Activated B cell treated with CpG ODN at 0.5 μM for 24 hours (primary cell): ENCODE measurements at regions not wholly inside any gene's neighbourhood (a gene's known extent, or its start where the extent isn't known, plus 50 kb on each side); places are given as distances from the start of the nearest gene placed in this dataset.

ENCODE experiments used
- ATAC-seq: fragments of 200-7000 bp; cut with Tn5 transposase; one replicate; pipeline ENCODE4 v1.10.0; 2021; ENCODE audit warnings: low read depth, mild to moderate bottlenecking, moderate library complexity
- CTCF ChIA-PET: fragments of 350-600 bp; sonication (Branson Sonifier 250); formaldehyde crosslinking; loops from one replicate; lab custom pipeline; 2021; ENCODE audit warnings: antibody characterized with exemption; lab: Charles Lee
- POLR2A ChIA-PET: fragments of 350-600 bp; sonication (Branson Sonifier 250); formaldehyde crosslinking; loops from one replicate; lab custom pipeline; 2021; ENCODE audit warnings: antibody characterized with exemption; lab: Charles Lee
- DNase-seq: peaks from one replicate; pipeline ENCODE4 v3.0.0; 2022
- H3K27ac Mint-ChIP-seq: one replicate; pipeline ENCODE4 v1.8.0; 2020; ENCODE audit warnings: mixed read lengths
- H3K27me3 Mint-ChIP-seq: one replicate; pipeline ENCODE4 v1.8.0; 2021; ENCODE audit warnings: mixed read lengths
- H3K36me3 Mint-ChIP-seq: one replicate; pipeline ENCODE4 v1.8.0; 2021; ENCODE audit warnings: low read depth, mixed read lengths
- H3K4me1 Mint-ChIP-seq: one replicate; pipeline ENCODE4 v1.8.0; 2021; ENCODE audit warnings: mixed read lengths
- H3K4me3 Mint-ChIP-seq: one replicate; pipeline ENCODE4 v1.8.0; 2020; ENCODE audit warnings: mild to moderate bottlenecking, mixed read lengths
- H3K9me3 Mint-ChIP-seq: one replicate; pipeline ENCODE4 v1.8.0; 2020; ENCODE audit warnings: mixed read lengths
- CTCF ChIP-seq: fragments of 200-600 bp; IDR thresholded peaks from one replicate; pipeline ENCODE4 v1.8.0; 2022; ENCODE audit warnings: antibody characterized with exemption, mild to moderate bottlenecking
- intact Hi-C: fragments of 100-400 bp; cut with micrococcal nuclease; formaldehyde crosslinking; loops from one replicate; pipeline ENCODE4 v1.15.1; 2024

GRCh38 chr4:110270492-110271197 is 72.2 kb upstream of the ELOVL6 start:
- no peaks in the 10 kb centered on the region for H3K4me1 Mint-ChIP-seq
- peaks cover 11% of the 10 kb centered on the region for H3K27me3 Mint-ChIP-seq
- no peak for DNase-seq
- H3K4me3 Mint-ChIP-seq = no peak overlapping the region
- POLR2A ChIA-PET = no interaction called here
- no peak for TF ChIP-seq CTCF
- CTCF ChIA-PET = no interaction called here
- H3K36me3 Mint-ChIP-seq = no peaks in the 10 kb centered on the region
- intact Hi-C loops = no loop called here
- H3K9me3 Mint-ChIP-seq = no peaks in the 10 kb centered on the region
- H3K27ac Mint-ChIP-seq = no peak overlapping the region
- no peak for ATAC-seq

- no peak for TF ChIP-seq CTCF
- H3K27ac Mint-ChIP-seq = no peak overlapping the region
- H3K4me3 Mint-ChIP-seq = no peak overlapping the region
- intact Hi-C loops = no loop called here
- POLR2A ChIA-PET = no interaction called here
- no peaks in the 10 kb centered on the region for H3K9me3 Mint-ChIP-seq
- ATAC-seq (no peak), DNase-seq (no peak)
- CTCF ChIA-PET = no interaction called here
- H3K36me3 Mint-ChIP-seq = no peaks in the 10 kb centered on the region
- peaks cover 9% of the 10 kb centered on the region for H3K27me3 Mint-ChIP-seq
- H3K4me1 Mint-ChIP-seq = no peaks in the 10 kb centered on the region
These were observed 70.4 kb upstream of the ELOVL6 start for GRCh38 chr4:110268790-110269189.

GRCh38 chr4:110268352-110268751 is 69.9 kb upstream of the ELOVL6 start:
- Mint-ChIP-seq H3K9me3 (no peaks in the 10 kb centered on the region), H3K4me1 (no peaks in the 10 kb centered on the region), H3K4me3 (no peak overlapping the region), H3K27ac (no peak overlapping the region), H3K27me3 (peaks cover 5% of the 10 kb centered on the region), H3K36me3 (no peaks in the 10 kb centered on the region)
- no peak for ATAC-seq
- no peak for DNase-seq
- intact Hi-C loops = no loop called here
- CTCF ChIA-PET = no interaction called here
- TF ChIP-seq CTCF = no peak
- POLR2A ChIA-PET = no interaction called here

- TF ChIP-seq CTCF = no peak
- H3K36me3 Mint-ChIP-seq = no peaks in the 10 kb centered on the region
- no peak overlapping the region for H3K4me3 Mint-ChIP-seq
- H3K4me1 Mint-ChIP-seq = no peaks in the 10 kb centered on the region
- no peak overlapping the region for H3K27ac Mint-ChIP-seq
- intact Hi-C loops = no loop called here
- ChIA-PET CTCF (no interaction called here), POLR2A (no interaction called here)
- ATAC-seq = no peak
- no peak for DNase-seq
- H3K27me3 Mint-ChIP-seq = peaks cover 4% of the 10 kb centered on the region
- H3K9me3 Mint-ChIP-seq = no peaks in the 10 kb centered on the region
These were observed 67.7 kb upstream of the ELOVL6 start for GRCh38 chr4:110266136-110266535.

- no peak for TF ChIP-seq CTCF
- no peak overlapping the region for H3K4me3 Mint-ChIP-seq
- no peaks in the 10 kb centered on the region for H3K36me3 Mint-ChIP-seq
- ATAC-seq = no peak
- intact Hi-C loops = no loop called here
- H3K27me3 Mint-ChIP-seq = peaks cover 4% of the 10 kb centered on the region
- H3K27ac Mint-ChIP-seq = no peak overlapping the region
- no peaks in the 10 kb centered on the region for H3K4me1 Mint-ChIP-seq
- no peaks in the 10 kb centered on the region for H3K9me3 Mint-ChIP-seq
- ChIA-PET CTCF (no interaction called here), POLR2A (no interaction called here)
- no peak for DNase-seq
These were observed 66.6 kb upstream of the ELOVL6 start for GRCh38 chr4:110265001-110265400.
